Calu3 (cell line): ENCODE measurements at regions not wholly inside any gene's neighbourhood (a gene's known extent, or its start where the extent isn't known, plus 50 kb on each side); places are given as distances from the start of the nearest gene placed in this dataset.

Source experiments
- BruUV-seq: library from RNA; stranded (reverse); fragments of 400-500 nt; replicated peaks from 2 replicates; lab custom pipeline; 2021; lab: Mats Ljungman, UMichigan
- CTCF ChIA-PET: fragments of 300-600 bp; sonication (Branson Sonifier 250); formaldehyde crosslinking; loops from one replicate; lab custom pipeline; 2022; ENCODE audit warnings: antibody characterized with exemption; lab: Charles Lee
- DNase-seq: peaks from one replicate; pipeline ENCODE4 v3.0.0; 2022
- H3K27ac Mint-ChIP-seq: one replicate; pipeline ENCODE4 v1.8.0; 2022; ENCODE audit warnings: mixed read lengths; ENCODE audit not compliant: unreplicated experiment
- H3K27me3 Mint-ChIP-seq: one replicate; pipeline ENCODE4 v1.8.0; 2022; ENCODE audit warnings: mixed read lengths; ENCODE audit not compliant: unreplicated experiment
- H3K36me3 Mint-ChIP-seq: one replicate; pipeline ENCODE4 v1.8.0; 2022; ENCODE audit warnings: mild to moderate bottlenecking, moderate library complexity, mixed read lengths; ENCODE audit not compliant: insufficient read depth, unreplicated experiment
- H3K4me1 Mint-ChIP-seq: one replicate; pipeline ENCODE4 v1.8.0; 2022; ENCODE audit warnings: mild to moderate bottlenecking, low read depth, mixed read lengths; ENCODE audit not compliant: unreplicated experiment
- H3K4me3 Mint-ChIP-seq: one replicate; pipeline ENCODE4 v1.8.0; 2022; ENCODE audit warnings: mild to moderate bottlenecking, low read depth, moderate library complexity, mixed read lengths; ENCODE audit not compliant: unreplicated experiment
- H3K9me3 Mint-ChIP-seq: one replicate; pipeline ENCODE4 v1.8.0; 2022; ENCODE audit warnings: low read depth, mixed read lengths; ENCODE audit not compliant: unreplicated experiment
- CTCF ChIP-seq: fragments of 200-600 bp; IDR thresholded peaks from one replicate; pipeline ENCODE4 v1.8.0; 2022; ENCODE audit warnings: antibody characterized with exemption; ENCODE audit not compliant: unreplicated experiment
- intact Hi-C: fragments of 100-400 bp; cut with micrococcal nuclease; formaldehyde crosslinking; loops from one replicate; pipeline ENCODE4 v1.10.0; 2022; ENCODE audit not compliant: unreplicated experiment

GRCh38 chr6:90401933-90402830, 105.5 kb upstream of the BACH2 start:
- no peak overlapping the region for H3K4me3 Mint-ChIP-seq
- intact Hi-C loops = no loop called here
- no peak for TF ChIP-seq CTCF
- CTCF ChIA-PET = interaction anchor here (1.1 kb wide), 1 partner anchor 9 kb away, joined by 3 read pairs; no protein-coding TSS in a partner anchor
- no peak for DNase-seq
- H3K27me3 Mint-ChIP-seq = no peaks in the 10 kb centered on the region
- peaks cover 8% of the 10 kb centered on the region for H3K36me3 Mint-ChIP-seq
- H3K4me1 Mint-ChIP-seq = peaks cover 74% of the 10 kb centered on the region
- H3K9me3 Mint-ChIP-seq = no peaks in the 10 kb centered on the region
- H3K27ac Mint-ChIP-seq = no peak overlapping the region
- BruUV-seq = no TSS peak

GRCh38 chr6:90399970-90400369, 103.3 kb upstream of the BACH2 start:
- no peak overlapping the region for H3K27ac Mint-ChIP-seq
- no peak for TF ChIP-seq CTCF
- no peak for DNase-seq
- CTCF ChIA-PET = interaction anchor here (0.6 kb wide), 1 partner anchor 22 kb away, joined by 5 read pairs; no protein-coding TSS in a partner anchor
- H3K4me3 Mint-ChIP-seq = no peak overlapping the region
- H3K9me3 Mint-ChIP-seq = no peaks in the 10 kb centered on the region
- peaks cover 67% of the 10 kb centered on the region for H3K4me1 Mint-ChIP-seq
- BruUV-seq = no TSS peak
- H3K36me3 Mint-ChIP-seq = peaks cover 8% of the 10 kb centered on the region
- no peaks in the 10 kb centered on the region for H3K27me3 Mint-ChIP-seq
- intact Hi-C loops = loop anchor here (10.0 kb wide), 2 partner anchors 185 to 215 kb away; no protein-coding TSS in a partner anchor

- H3K4me3 Mint-ChIP-seq = no peak overlapping the region
- H3K4me1 Mint-ChIP-seq = peaks cover 49% of the 10 kb centered on the region
- TF ChIP-seq CTCF = no peak
- intact Hi-C loops = loop anchor here (10.0 kb wide), 2 partner anchors 183 to 213 kb away; no protein-coding TSS in a partner anchor
- H3K9me3 Mint-ChIP-seq = no peaks in the 10 kb centered on the region
- peak; percentile 82 for DNase-seq
- H3K27ac Mint-ChIP-seq = peak overlapping the region; percentile 88
- no TSS peak for BruUV-seq
- CTCF ChIA-PET = interaction anchor here (0.8 to 1.7 kb wide), 3 partner anchors 13 to 180 kb away, joined by 3 to 14 read pairs (median 8); no protein-coding TSS in a partner anchor
- peaks cover 8% of the 10 kb centered on the region for H3K36me3 Mint-ChIP-seq
- H3K27me3 Mint-ChIP-seq = no peaks in the 10 kb centered on the region
Measured at GRCh38 chr6:90397929-90398674, 101.5 kb upstream of the BACH2 start.

- CTCF ChIA-PET = interaction anchor here (1.7 kb wide), 1 partner anchor 14 kb away, joined by 14 read pairs; no protein-coding TSS in a partner anchor
- DNase-seq = no peak
Measured at GRCh38 chr6:90397047-90397446, 100.4 kb upstream of the BACH2 start.

More at GRCh38 chr6:90397047-90397446, 100.4 kb upstream of the BACH2 start:
- Mint-ChIP-seq H3K4me3 (no peak overlapping the region), H3K4me1 (peaks cover 39% of the 10 kb centered on the region), H3K27me3 (no peaks in the 10 kb centered on the region), H3K9me3 (no peaks in the 10 kb centered on the region), H3K36me3 (peaks cover 8% of the 10 kb centered on the region), H3K27ac (peak overlapping the region; percentile 88)
- no peak for TF ChIP-seq CTCF
- no TSS peak for BruUV-seq
- intact Hi-C loops = loop anchor here (10.0 kb wide), 2 partner anchors 182 to 212 kb away; no protein-coding TSS in a partner anchor
